Cardiac muscle cell (in vitro differentiated cells and primary cell): ENCODE measurements at regions not wholly inside any gene's neighbourhood (a gene's known extent, or its start where the extent isn't known, plus 50 kb on each side); places are given as distances from the start of the nearest gene placed in this dataset.

ENCODE experiments used
- DNase-seq, 2 donors: peaks; one replicate each; pipeline versions ENCODE4 v3.0.0 to v3.0.0-alpha.2; 2010 to 2017; ENCODE audit warnings: low read depth in 1 of 2, low spot score in 1 of 2
- H3K27ac ChIP-seq: fragments of 200-600 bp; sonication (generic); 2 replicates; pipeline ENCODE4 v1.5.1; 2016
- H3K27me3 ChIP-seq: fragments of 200-600 bp; sonication (generic); 2 replicates; pipeline ENCODE4 v1.6.0; 2016; ENCODE audit warnings: control low read depth
- H3K36me3 ChIP-seq: fragments of 200-600 bp; sonication (generic); 2 replicates; pipeline ENCODE4 v1.5.1; 2016; ENCODE audit warnings: control low read depth
- H3K4me1 ChIP-seq: fragments of 200-600 bp; sonication (generic); 2 replicates; pipeline ENCODE4 v1.8.1; 2017; ENCODE audit warnings: low read depth, mild to moderate bottlenecking, mixed run types
- H3K4me3 ChIP-seq: fragments of 200-600 bp; sonication (generic); 2 replicates; pipeline ENCODE4 v1.5.1; 2016; ENCODE audit warnings: mild to moderate bottlenecking
- H3K9me3 ChIP-seq: fragments of 200-600 bp; sonication (generic); 2 replicates; pipeline ENCODE4 v1.5.1; 2017; ENCODE audit warnings: low read depth, mild to moderate bottlenecking, control low read depth
- TF ChIP-seq, protein P1 (sequence below): IDR thresholded peaks from 2 replicates; pipeline ENCODE4 v1.5.1; 2012; ENCODE audit warnings: low read depth, mild to moderate bottlenecking, low read length

DNA sequence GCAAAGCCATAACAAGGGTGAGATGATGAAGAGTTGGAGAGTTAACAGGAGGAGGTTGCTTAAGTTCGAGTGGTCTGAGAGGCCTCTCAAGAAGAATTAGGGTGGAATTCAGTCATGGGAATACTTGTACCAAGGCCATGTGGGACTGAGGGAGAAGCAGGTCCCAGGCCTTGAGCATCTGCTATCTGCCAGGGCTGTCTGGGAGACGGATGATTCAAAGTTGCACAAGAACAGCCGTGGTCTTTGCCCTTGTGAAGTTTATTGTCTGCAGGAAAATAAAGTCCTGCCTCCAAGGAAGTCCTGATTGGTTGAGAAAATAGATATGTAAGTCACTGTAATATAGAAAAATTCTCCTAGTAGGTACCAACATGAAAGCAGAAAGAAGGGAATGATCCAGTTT lies 178.8 kb upstream of the RFC3 start:
- DNase-seq, result peak; percentile 28 to 90
- Histone ChIP-seq H3K4me3 (no peak overlapping the region), H3K4me1 (no peaks in the 10 kb centered on the region), H3K9me3 (no peaks in the 10 kb centered on the region), H3K27ac (no peak overlapping the region), H3K27me3 (no peaks in the 10 kb centered on the region), H3K36me3 (no peaks in the 10 kb centered on the region)
- TF ChIP-seq, protein P1, sequence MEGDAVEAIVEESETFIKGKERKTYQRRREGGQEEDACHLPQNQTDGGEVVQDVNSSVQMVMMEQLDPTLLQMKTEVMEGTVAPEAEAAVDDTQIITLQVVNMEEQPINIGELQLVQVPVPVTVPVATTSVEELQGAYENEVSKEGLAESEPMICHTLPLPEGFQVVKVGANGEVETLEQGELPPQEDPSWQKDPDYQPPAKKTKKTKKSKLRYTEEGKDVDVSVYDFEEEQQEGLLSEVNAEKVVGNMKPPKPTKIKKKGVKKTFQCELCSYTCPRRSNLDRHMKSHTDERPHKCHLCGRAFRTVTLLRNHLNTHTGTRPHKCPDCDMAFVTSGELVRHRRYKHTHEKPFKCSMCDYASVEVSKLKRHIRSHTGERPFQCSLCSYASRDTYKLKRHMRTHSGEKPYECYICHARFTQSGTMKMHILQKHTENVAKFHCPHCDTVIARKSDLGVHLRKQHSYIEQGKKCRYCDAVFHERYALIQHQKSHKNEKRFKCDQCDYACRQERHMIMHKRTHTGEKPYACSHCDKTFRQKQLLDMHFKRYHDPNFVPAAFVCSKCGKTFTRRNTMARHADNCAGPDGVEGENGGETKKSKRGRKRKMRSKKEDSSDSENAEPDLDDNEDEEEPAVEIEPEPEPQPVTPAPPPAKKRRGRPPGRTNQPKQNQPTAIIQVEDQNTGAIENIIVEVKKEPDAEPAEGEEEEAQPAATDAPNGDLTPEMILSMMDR, result no peak

DNA sequence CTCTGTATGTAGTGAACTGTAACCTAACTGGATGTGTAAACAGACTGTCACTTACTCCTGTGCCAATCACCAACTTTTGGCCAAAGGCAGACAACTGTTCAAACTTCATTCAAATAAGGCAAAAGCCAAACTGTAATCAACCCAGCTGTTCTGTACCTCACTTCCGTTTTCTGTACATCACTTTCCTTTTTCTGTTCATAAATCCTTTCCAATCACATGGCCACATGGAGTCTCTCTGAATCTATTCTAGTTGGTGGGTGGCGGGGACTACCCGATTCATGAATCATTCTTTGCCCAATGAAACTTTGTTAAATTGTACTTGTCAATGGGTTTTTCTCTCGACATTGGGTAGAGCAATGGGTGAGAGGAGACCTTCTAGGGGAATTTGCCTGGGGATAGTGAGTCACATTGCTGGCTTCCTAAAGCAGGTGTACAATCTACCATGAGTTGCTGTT lies 178.3 kb upstream of the RFC3 start:
- H3K4me1 ChIP-seq, result no peaks in the 10 kb centered on the region
- H3K36me3 ChIP-seq, result no peaks in the 10 kb centered on the region
- TF ChIP-seq, protein P1, result no peak
- H3K27ac ChIP-seq, result no peak overlapping the region
- DNase-seq, result no peak
- no peak overlapping the region for H3K4me3 ChIP-seq
- H3K27me3 ChIP-seq, result no peaks in the 10 kb centered on the region
- no peaks in the 10 kb centered on the region for H3K9me3 ChIP-seq

DNA sequence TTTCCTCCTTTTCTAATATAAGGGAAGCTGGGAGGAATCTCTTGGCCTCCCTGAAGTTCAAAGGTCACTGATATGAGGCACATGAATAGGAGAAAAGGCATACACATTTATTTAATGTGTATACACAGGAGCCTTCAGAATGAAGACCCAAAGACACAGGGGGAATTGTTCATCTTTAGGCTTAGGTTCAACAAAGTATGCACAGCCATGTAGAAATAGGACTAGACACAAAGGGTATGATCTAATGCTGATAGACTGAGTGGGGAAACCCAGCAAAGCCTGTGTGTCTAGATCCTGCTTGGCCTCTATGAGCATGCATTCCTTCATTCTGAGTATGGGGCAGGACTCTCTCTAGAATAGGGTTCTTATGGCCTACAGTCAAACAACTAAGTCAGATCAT lies 177.1 kb upstream of the RFC3 start:
- Histone ChIP-seq H3K4me3 (no peak overlapping the region), H3K27me3 (no peaks in the 10 kb centered on the region), H3K9me3 (no peaks in the 10 kb centered on the region), H3K36me3 (no peaks in the 10 kb centered on the region), H3K27ac (no peak overlapping the region), H3K4me1 (no peaks in the 10 kb centered on the region)
- TF ChIP-seq, protein P1, result no peak
- DNase-seq, result no peak

DNA sequence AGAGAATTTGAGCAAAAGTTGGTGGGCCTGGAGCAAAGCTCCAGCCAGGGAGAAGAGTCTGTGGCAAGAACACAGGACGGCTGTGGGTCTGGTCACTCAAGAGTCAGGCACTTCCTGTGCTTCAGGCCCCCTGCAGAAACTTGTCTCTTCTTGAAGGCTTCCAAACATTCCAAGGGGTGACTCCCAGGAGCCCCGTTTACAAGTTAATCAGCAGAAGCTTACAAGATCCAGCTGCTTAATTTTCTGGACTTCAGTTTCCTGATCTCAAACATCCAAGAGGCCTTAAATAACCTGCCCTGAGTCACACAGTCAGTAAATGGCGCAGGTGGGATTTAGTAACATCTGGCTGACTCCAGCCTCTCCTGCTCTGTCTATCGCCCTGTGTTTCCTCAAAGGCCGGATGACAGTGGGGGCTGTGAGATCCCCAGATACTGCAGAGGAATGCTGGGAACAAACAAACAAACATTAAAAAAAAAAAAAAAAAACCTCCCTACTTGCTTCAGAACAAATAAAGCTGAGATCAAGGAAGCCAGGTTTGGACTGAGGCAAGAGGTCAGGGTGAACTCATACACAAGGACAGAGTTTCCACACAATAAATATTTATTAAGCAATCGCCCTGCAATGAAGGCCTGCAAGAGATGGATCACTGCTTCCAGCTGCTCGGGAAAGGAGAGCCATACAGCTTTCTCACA lies 175.4 kb upstream of the RFC3 start:
- no peaks in the 10 kb centered on the region for H3K9me3 ChIP-seq
- no peaks in the 10 kb centered on the region for H3K27me3 ChIP-seq
- no peak overlapping the region for H3K27ac ChIP-seq
- TF ChIP-seq, protein P1, result no peak
- H3K4me3 ChIP-seq, result no peak overlapping the region
- no peaks in the 10 kb centered on the region for H3K36me3 ChIP-seq
- no peaks in the 10 kb centered on the region for H3K4me1 ChIP-seq
- peak in 1 of 2 donors; percentile 95 for DNase-seq

DNA sequence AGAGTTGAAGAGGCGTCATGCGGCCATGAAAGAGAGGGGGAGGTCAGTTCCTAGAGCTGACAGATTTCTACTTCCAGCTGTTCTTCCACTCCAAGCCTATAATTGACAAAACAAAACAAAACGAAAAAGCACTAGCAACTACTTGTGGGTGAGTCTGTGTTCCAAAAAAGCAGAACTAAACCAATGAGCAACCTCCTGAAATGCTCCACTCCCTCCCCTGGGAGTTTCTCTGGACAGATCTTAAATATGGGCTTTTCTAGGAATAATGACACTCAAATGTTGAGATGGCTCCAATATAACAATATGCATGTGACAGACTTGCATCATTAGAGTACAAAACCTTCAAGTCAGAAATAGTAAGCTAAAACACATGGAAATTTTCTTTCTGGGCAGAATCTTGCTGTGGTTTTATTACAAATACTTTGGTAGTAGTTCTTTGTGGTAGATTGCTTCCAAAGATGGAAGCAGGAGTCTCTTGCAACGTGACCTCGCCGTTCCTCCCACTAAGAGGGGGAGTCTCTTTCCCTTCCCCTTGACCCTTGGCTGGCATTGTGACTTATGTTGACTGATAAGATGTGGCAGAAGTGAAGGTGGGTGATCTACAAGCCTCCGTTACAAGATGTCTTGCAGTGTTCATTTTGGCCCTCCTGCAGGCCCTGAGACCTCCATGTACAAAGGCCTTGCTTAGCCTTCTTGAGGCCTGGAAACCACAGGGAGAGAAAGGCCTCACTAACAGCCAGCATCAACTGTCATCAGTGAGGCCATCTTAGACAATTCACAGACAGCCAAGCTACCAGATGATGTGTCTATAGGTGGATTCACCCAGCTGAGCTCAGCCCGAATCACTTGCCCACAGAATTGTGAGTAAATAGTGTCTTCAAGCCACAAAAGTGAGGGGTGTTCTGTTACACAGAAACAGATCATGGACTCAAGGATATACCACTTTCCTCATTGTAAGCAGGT lies 173.1 kb upstream of the RFC3 start:
- H3K27ac ChIP-seq, result no peak overlapping the region
- peak in 1 of 2 donors; percentile 75 for DNase-seq
- TF ChIP-seq, protein P1, result no peak
- H3K4me1 ChIP-seq, result no peaks in the 10 kb centered on the region
- no peaks in the 10 kb centered on the region for H3K27me3 ChIP-seq
- H3K4me3 ChIP-seq, result no peak overlapping the region
- no peaks in the 10 kb centered on the region for H3K36me3 ChIP-seq
- H3K9me3 ChIP-seq, result no peaks in the 10 kb centered on the region
